Gastroesophageal sphincter (tissue), 3 donors: ENCODE measurements at regions not wholly inside any gene's neighbourhood (a gene's known extent, or its start where the extent isn't known, plus 50 kb on each side); places are given as distances from the start of the nearest gene placed in this dataset.

ENCODE experiments used
- CTCF ChIP-seq, 4 experiments: fragments of 200-600 bp in 2 of 4; fragments of 450-650 bp in 2 of 4; sonication (generic) in 1 of 4; IDR thresholded peaks; one replicate each; pipeline ENCODE4 v1.5.1; 2017 to 2019; ENCODE audit warnings: antibody characterized with exemption in 4 of 4, mild to moderate bottlenecking in 2 of 4, moderate library complexity in 2 of 4
- EP300 ChIP-seq: sonication (generic); formaldehyde crosslinking; IDR thresholded peaks from one replicate; pipeline ENCODE4 v1.6.1; 2017; ENCODE audit warnings: antibody characterized with exemption, mild to moderate bottlenecking
- POLR2A ChIP-seq, 2 donors: fragments of 450-650 bp; IDR thresholded peaks; one replicate each; pipeline ENCODE4 v1.6.1; 2017; ENCODE audit warnings: antibody characterized with exemption in 2 of 2, mild to moderate bottlenecking in 2 of 2, moderate library complexity in 1 of 2
- POLR2AphosphoS5 ChIP-seq: sonication (generic); formaldehyde crosslinking; IDR thresholded peaks from one replicate; pipeline ENCODE4 v1.6.1; 2017; ENCODE audit warnings: antibody characterized with exemption

- TF ChIP-seq CTCF (IDR thresholded peaks at IDR 0.05): no peak
- no peak for TF ChIP-seq EP300
- no peak for TF ChIP-seq POLR2AphosphoS5
- no peak for TF ChIP-seq POLR2A (IDR thresholded peaks at IDR 0.05)
Measured at GRCh38 chr2:191506515-191506914, 171.4 kb upstream of the NABP1 start.
